B cell (primary cell): ENCODE measurements at regions not wholly inside any gene's neighbourhood (a gene's known extent, or its start where the extent isn't known, plus 50 kb on each side); places are given as distances from the start of the nearest gene placed in this dataset.

Experiments
- ATAC-seq: fragments of 200-7000 bp; cut with Tn5 transposase; one replicate; pipeline ENCODE4 v1.10.0; 2021; ENCODE audit warnings: low read depth, mild to moderate bottlenecking, moderate number of reproducible peaks, moderate library complexity
- CTCF ChIA-PET: fragments of 350-600 bp; sonication (Branson Sonifier 250); formaldehyde crosslinking; loops from one replicate; lab custom pipeline; 2021; ENCODE audit warnings: antibody characterized with exemption, inconsistent platforms; lab: Charles Lee
- POLR2A ChIA-PET: fragments of 350-600 bp; sonication (Branson Sonifier 250); formaldehyde crosslinking; loops from one replicate; lab custom pipeline; 2021; ENCODE audit warnings: antibody characterized with exemption; lab: Charles Lee
- DNase-seq: peaks from one replicate; pipeline ENCODE4 v3.0.0; 2013
- H2AFZ ChIP-seq: 2 replicates; pipeline ENCODE4 v1.6.1; 2012; ENCODE audit warnings: mild to moderate bottlenecking, low read depth, low read length; ENCODE audit not compliant: insufficient read depth, poor library complexity, severe bottlenecking
- H3K27ac ChIP-seq, 2 donors: 1 replicate in 1 of 2; 2 replicates in 1 of 2; pipeline ENCODE4 v1.5.1; 2012 to 2013; ENCODE audit warnings: low read length in 2 of 2, mild to moderate bottlenecking in 2 of 2, moderate library complexity in 1 of 2
- H3K27me3 ChIP-seq, 4 experiments: fragments of 200-600 bp in 1 of 4; sonication (generic) in 1 of 4; replicated peaks in 1 of 4; 1 replicate in 2 of 4; 2 replicates in 2 of 4; pipeline versions ENCODE4 v1.6.1 to v1.7.0; 2013 to 2016; ENCODE audit warnings: low read length in 3 of 4, mild to moderate bottlenecking in 2 of 4, mixed read lengths in 1 of 4, moderate library complexity in 1 of 4; ENCODE audit not compliant: insufficient read depth in 4 of 4, control insufficient read depth in 3 of 4; ENCODE audit errors: control extremely low read depth in 1 of 4
- H3K36me3 ChIP-seq, 2 experiments: replicated peaks in 1 of 2; 1 replicate in 1 of 2; 2 replicates in 1 of 2; pipeline versions ENCODE4 v1.6.1 to v1.7.1; 2013; ENCODE audit warnings: low read length in 1 of 2; ENCODE audit not compliant: insufficient read depth in 2 of 2, control insufficient read depth in 1 of 2; ENCODE audit errors: control extremely low read depth in 1 of 2, extremely low read depth in 1 of 2
- H3K4me1 ChIP-seq, 2 donors: fragments of 200-600 bp in 1 of 2; sonication (generic) in 1 of 2; 1 replicate in 1 of 2; 2 replicates in 1 of 2; pipeline versions ENCODE4 v1.5.1 to v1.6.1; 2013 to 2017; ENCODE audit warnings: low read length in 2 of 2; ENCODE audit not compliant: control insufficient read depth in 2 of 2, insufficient read depth in 2 of 2
- H3K4me2 ChIP-seq: replicated peaks from 2 replicates; pipeline ENCODE3; 2012; ENCODE audit warnings: mild to moderate bottlenecking, low read depth, low read length; ENCODE audit not compliant: poor library complexity, severe bottlenecking
- H3K4me3 ChIP-seq, 5 experiments: fragments of 200-600 bp in 1 of 5; sonication (generic) in 1 of 5; 1 replicate in 3 of 5; 2 replicates in 2 of 5; pipeline versions ENCODE4 v1.5.1 to v1.7.0; 2011 to 2016; ENCODE audit warnings: low read length in 4 of 5, mild to moderate bottlenecking in 4 of 5, low read depth in 2 of 5, control low read depth in 1 of 5, moderate library complexity in 1 of 5; ENCODE audit not compliant: insufficient read depth in 1 of 5; ENCODE audit errors: control extremely low read depth in 1 of 5, extremely low read depth in 1 of 5
- H3K79me2 ChIP-seq: fragments of 200-600 bp; sonication (generic); one replicate; pipeline ENCODE4 v1.6.0; 2016; ENCODE audit warnings: low read length; ENCODE audit not compliant: control insufficient read depth, insufficient read depth
- H3K9ac ChIP-seq: fragments of 200-600 bp; sonication (generic); 2 replicates; pipeline ENCODE4 v1.6.1; 2017; ENCODE audit warnings: mild to moderate bottlenecking, low read length, moderate library complexity
- H3K9me3 ChIP-seq, 3 donors: one replicate each; pipeline versions ENCODE4 v1.6.1 to v1.7.1; 2013; ENCODE audit warnings: low read length in 2 of 3; ENCODE audit not compliant: control insufficient read depth in 2 of 3, insufficient read depth in 1 of 3; ENCODE audit errors: control extremely low read depth in 1 of 3
- H4K20me1 ChIP-seq: 2 replicates; pipeline ENCODE4 v1.6.0; 2012; ENCODE audit warnings: mild to moderate bottlenecking, low read length; ENCODE audit not compliant: insufficient read depth, control insufficient read depth, poor library complexity, severe bottlenecking
- H3K27ac Mint-ChIP-seq: one replicate; pipeline ENCODE4 v1.8.0; 2021; ENCODE audit warnings: mixed read lengths
- H3K27me3 Mint-ChIP-seq: one replicate; pipeline ENCODE4 v1.8.0; 2021; ENCODE audit warnings: mixed read lengths
- H3K4me1 Mint-ChIP-seq: one replicate; pipeline ENCODE4 v1.8.0; 2021; ENCODE audit warnings: mixed read lengths
- H3K4me3 Mint-ChIP-seq: one replicate; pipeline ENCODE4 v1.8.0; 2021; ENCODE audit warnings: mixed read lengths
- H3K9me3 Mint-ChIP-seq: one replicate; pipeline ENCODE4 v1.8.0; 2022; ENCODE audit warnings: mixed read lengths; ENCODE audit not compliant: insufficient read depth
- EZH2 ChIP-seq: IDR thresholded peaks from 2 replicates; pipeline ENCODE4 v1.6.1; 2012; ENCODE audit warnings: borderline replicate concordance, low read depth, mild to moderate bottlenecking, moderate library complexity, low read length; ENCODE audit not compliant: insufficient read depth, poor library complexity, severe bottlenecking
- WGBS: methylation state at CpG from one replicate; pipeline ENCODE4 v1.1.5; 2013; ENCODE audit warnings: missing lambda C conversion rate; ENCODE audit not compliant: insufficient coverage; 5-methylcytosine and 5-hydroxymethylcytosine counted together
- intact Hi-C: fragments of 100-400 bp; cut with micrococcal nuclease; formaldehyde crosslinking; loops from one replicate; pipeline ENCODE4 v1.10.0; 2022
- TF ChIP-seq, protein P1 (sequence below): fragments of 200-600 bp; IDR thresholded peaks from one replicate; pipeline ENCODE4 v1.8.0; 2022; ENCODE audit warnings: antibody characterized with exemption, mild to moderate bottlenecking

DNA sequence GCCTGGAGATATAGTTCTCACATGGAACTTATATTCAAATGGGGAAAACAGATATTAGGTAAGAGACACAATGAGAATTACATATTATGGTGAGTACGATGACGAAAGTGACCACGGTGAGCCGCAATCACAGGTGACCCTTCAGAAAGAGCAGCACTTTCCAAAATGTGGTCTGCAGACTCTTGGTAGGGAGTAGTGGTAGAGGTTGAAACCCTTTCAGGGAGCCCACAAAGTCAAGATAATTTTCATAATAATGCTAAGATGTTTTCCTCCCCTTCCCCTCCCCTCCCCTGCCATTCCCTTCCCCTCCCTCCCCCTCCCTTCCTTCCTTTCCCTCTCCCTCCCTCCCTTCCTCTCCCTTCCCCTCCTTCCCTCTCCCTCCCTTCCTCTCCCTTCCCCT lies 83.5 kb upstream of the AKT3 start:
- Histone ChIP-seq H3K9ac (no peak overlapping the region), H3K4me1 (no peaks in the 10 kb centered on the region), H3K36me3 (no peaks in the 10 kb centered on the region), H3K27me3 (peaks cover 0 to 6% (median 3%) of the 10 kb centered on the region in 4 experiments), H3K4me2 (no peak overlapping the region), H3K9me3 (peaks cover 3 to 5% (median 3%) of the 10 kb centered on the region in 3 donors), H3K27ac (no peak overlapping the region), H3K4me3 (no peak overlapping the region), H4K20me1 (no peaks in the 10 kb centered on the region), H2AFZ (no peak overlapping the region), H3K79me2 (no peaks in the 10 kb centered on the region)
- H3K4me3 Mint-ChIP-seq: no peak overlapping the region
- peaks cover 30% of the 10 kb centered on the region for H3K27me3 Mint-ChIP-seq
- ChIA-PET CTCF (no interaction called here), POLR2A (no interaction called here)
- 100% methylated on average over 4 of the region's 4 CpGs for WGBS
- intact Hi-C loops: no loop called here
- ATAC-seq: no peak
- H3K27ac Mint-ChIP-seq: no peak overlapping the region
- TF ChIP-seq, protein P1, sequence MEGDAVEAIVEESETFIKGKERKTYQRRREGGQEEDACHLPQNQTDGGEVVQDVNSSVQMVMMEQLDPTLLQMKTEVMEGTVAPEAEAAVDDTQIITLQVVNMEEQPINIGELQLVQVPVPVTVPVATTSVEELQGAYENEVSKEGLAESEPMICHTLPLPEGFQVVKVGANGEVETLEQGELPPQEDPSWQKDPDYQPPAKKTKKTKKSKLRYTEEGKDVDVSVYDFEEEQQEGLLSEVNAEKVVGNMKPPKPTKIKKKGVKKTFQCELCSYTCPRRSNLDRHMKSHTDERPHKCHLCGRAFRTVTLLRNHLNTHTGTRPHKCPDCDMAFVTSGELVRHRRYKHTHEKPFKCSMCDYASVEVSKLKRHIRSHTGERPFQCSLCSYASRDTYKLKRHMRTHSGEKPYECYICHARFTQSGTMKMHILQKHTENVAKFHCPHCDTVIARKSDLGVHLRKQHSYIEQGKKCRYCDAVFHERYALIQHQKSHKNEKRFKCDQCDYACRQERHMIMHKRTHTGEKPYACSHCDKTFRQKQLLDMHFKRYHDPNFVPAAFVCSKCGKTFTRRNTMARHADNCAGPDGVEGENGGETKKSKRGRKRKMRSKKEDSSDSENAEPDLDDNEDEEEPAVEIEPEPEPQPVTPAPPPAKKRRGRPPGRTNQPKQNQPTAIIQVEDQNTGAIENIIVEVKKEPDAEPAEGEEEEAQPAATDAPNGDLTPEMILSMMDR: no peak
- TF ChIP-seq EZH2: no peak
- H3K4me1 Mint-ChIP-seq: no peaks in the 10 kb centered on the region
- peaks cover 5% of the 10 kb centered on the region for H3K9me3 Mint-ChIP-seq
- no peak for DNase-seq

GRCh38 chr1:243931957-243932356 lies 81.9 kb upstream of the AKT3 start:
- ATAC-seq (no peak), DNase-seq (no peak)
- 86% methylated on average over 1 of the region's 4 CpGs for WGBS
- H3K36me3 ChIP-seq: no peaks in the 10 kb centered on the region
- H3K27ac ChIP-seq: no peak overlapping the region
- H3K4me3 ChIP-seq: no peak overlapping the region
- no peak overlapping the region for H3K4me2 ChIP-seq
- H3K27me3 ChIP-seq: peaks cover 0 to 6% (median 4%) of the 10 kb centered on the region in 4 experiments
- no peak overlapping the region for H2AFZ ChIP-seq
- no peak overlapping the region for H3K9ac ChIP-seq
- Mint-ChIP-seq H3K27me3 (peaks cover 25% of the 10 kb centered on the region), H3K4me1 (no peaks in the 10 kb centered on the region), H3K9me3 (peaks cover 5% of the 10 kb centered on the region), H3K4me3 (no peak overlapping the region), H3K27ac (no peak overlapping the region)
- CTCF ChIA-PET: no interaction called here
- POLR2A ChIA-PET: no interaction called here
- TF ChIP-seq, protein P1: no peak
- TF ChIP-seq EZH2: no peak
- peaks cover 3 to 5% (median 3%) of the 10 kb centered on the region in 3 donors for H3K9me3 ChIP-seq
- H3K79me2 ChIP-seq: no peaks in the 10 kb centered on the region
- no peaks in the 10 kb centered on the region for H4K20me1 ChIP-seq
- no peaks in the 10 kb centered on the region for H3K4me1 ChIP-seq
- intact Hi-C loops: no loop called here
